Activated T-helper 9 cell treated with anti-CD3 and anti-CD28 coated beads, Interleukin-2, amount 50 U/mL, for 16 hours (primary cell): ENCODE measurements at regions not wholly inside any gene's neighbourhood (a gene's known extent, or its start where the extent isn't known, plus 50 kb on each side); places are given as distances from the start of the nearest gene placed in this dataset.
A peak's percentile ranks its signal among the peaks of the same experiment; 100 is the strongest.

ENCODE experiments used
- DNase-seq: peaks from one replicate; pipeline ENCODE4 v3.0.0-alpha.2; 2020; ENCODE audit warnings: low read depth

DNA sequence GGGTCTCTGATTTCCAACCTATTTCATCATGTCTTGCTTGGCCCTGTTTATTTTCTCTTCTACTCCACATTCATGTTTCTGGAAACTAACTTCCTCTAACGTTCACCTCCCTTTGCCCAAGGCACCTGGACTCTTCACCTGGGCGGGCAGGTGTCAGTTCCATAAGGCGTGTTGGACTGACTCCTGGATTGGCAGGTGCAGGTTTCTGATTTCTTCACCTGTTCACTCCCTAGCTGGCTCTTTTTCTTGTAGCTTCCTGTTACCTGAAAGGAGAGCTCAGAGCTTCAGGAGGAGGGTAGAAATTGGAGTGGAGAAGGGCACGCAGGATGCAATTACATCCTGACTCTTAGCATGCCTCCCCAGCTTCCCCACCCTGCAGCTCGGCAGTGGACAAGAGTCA lies 350.8 kb upstream of the KLF3 start:
- no peak for DNase-seq

DNA sequence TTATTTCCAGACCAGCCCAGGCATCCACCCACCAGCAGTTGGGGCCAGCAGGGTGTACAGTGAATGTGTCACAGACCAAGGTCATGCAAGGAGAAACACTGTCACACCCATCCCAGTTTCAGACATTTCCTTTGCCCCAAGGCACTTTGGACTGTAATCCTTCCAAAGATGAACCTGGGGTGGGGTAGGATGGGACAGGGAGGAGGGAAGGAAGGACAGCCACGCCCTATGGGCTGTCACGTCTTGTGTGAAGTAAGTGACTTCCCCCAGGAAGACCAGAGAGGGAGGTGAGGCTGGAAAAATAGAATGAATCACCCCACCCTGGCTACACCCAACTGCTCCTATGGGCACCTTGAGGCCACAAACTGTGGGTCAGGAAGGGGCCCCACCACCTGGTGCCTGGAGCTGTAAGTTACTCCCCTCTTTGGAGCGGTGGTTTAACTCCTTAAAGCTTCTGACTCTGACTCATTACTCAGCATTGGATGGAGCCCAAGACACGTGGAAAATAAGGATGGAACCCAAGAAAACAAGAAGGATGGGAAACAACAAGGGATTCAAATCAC lies 349.9 kb upstream of the KLF3 start:
- DNase-seq = no peak

DNA sequence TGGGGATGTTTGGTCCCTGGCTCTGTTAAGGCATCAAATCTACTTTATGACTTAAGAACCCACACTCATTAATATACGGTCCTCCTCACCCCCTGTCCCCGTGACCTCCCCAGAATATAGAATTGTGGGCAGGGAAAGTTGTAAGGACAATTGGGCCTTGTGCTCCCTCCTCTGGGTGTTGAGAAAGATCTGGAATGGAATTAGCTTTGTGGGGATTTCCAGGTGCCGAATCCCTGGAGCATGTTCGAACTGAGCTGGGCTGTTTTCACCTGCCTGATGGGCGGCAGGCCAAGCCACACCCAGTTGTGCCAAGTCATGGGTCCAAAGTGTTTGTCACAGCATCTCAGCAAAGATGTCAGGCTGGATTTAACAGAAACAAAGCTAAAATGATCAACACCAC lies 349.3 kb upstream of the KLF3 start:
- no peak for DNase-seq

- DNase-seq = no peak
These were observed 348.7 kb upstream of the KLF3 start for GRCh38 chr4:38315286-38315685.

GRCh38 chr4:38316045-38316444 lies 348.0 kb upstream of the KLF3 start:
- no peak for DNase-seq

DNA sequence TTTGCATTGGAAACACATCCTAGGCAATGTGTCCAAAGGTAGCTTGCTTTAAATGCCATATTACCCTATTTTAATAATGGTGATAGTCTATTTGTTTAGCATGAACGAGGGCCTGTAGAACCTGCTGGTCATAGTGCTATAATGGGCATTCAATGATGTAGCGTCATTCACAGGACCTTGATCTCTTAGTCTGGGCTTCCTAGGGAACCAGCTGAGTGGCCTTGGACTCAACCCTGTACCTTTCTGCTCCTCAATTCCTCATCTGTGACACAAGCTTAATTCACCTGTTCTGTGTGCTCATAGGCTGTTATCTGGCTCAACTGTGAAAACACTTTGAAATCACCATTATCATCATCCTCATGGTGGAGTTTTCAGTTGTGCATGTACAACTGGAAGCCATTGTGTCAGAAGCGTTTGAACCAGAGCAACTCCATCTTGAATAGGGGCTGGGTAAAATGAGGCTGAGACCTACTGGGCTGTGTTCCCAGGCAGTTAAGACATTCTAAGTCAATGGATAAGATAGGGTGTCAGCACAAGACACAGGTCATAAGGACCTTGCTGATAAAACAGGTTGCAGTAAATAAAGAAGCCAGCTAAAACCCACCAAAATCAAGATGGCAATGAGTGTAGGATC lies 346.8 kb upstream of the KLF3 start:
- no peak for DNase-seq

- peak; percentile 64 for DNase-seq
These were observed 345.1 kb upstream of the KLF3 start for GRCh38 chr4:38318737-38319455.

DNA sequence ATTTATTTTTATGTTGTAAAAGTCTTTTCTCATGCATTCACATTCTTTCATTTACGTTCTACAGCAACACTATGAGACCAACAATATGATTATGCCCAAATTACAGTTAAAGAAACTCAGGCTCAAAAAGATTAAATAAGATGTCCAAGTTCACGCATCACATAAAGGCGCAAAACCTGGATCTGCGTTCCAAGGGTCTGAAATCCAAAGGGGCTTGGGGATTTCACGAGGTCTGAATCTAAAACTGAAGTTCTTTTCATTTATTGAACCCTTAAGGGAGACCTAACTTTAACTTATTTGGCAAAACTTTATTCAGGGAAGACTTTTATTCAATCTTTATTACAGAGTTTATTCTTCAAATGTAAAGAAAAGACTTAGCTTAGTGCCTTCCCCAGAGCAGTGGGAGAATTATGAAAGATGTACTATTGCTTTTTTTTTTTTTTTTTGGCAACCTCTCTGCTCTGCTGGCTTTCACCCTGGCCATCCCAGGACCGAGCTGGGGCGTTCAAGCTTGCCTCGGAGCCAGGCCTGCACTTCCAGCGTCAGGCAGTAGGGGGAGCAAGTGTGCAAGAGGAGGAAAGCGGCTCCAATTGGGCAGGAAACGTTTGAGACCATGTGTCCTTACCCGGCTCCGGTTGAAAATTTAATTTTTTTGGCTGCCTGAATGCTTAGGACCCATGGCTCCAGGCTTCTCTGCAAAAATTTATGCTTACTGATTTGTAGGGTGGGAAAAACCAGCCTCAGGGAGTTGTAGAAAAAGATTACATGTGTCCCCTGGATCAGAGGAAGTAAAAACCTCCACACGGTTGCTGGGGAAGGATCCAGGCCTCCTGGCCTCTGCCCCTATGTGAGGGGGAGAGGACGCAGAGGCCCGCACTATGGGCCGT lies 344.3 kb upstream of the KLF3 start:
- peak; percentile 86 for DNase-seq

GRCh38 chr4:38320343-38320695 lies 343.7 kb upstream of the KLF3 start:
- no peak for DNase-seq

GRCh38 chr4:38320833-38321232 lies 343.2 kb upstream of the KLF3 start:
- no peak for DNase-seq

DNA sequence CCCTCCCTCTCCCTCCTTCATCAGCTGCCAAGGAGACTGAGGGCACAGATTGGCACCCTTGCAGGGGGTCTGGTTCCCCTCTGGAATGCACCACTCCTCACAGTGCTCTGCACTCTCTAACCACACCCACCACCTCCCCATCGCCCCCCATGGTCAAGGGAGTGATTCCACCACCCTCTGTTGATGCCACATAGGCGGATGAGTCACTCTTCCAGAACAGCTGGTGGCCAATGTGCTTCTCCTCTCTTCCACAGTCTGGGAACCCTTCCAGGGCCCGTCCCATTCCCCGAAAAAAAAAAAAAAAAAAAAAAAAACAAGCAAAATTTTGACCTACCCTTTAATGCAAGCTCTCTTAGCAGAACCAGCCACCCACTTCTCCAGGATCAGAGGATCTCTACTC lies 341.3 kb upstream of the KLF3 start:
- DNase-seq = no peak

GRCh38 chr4:38323141-38323641 lies 340.8 kb upstream of the KLF3 start:
- DNase-seq = no peak

DNA sequence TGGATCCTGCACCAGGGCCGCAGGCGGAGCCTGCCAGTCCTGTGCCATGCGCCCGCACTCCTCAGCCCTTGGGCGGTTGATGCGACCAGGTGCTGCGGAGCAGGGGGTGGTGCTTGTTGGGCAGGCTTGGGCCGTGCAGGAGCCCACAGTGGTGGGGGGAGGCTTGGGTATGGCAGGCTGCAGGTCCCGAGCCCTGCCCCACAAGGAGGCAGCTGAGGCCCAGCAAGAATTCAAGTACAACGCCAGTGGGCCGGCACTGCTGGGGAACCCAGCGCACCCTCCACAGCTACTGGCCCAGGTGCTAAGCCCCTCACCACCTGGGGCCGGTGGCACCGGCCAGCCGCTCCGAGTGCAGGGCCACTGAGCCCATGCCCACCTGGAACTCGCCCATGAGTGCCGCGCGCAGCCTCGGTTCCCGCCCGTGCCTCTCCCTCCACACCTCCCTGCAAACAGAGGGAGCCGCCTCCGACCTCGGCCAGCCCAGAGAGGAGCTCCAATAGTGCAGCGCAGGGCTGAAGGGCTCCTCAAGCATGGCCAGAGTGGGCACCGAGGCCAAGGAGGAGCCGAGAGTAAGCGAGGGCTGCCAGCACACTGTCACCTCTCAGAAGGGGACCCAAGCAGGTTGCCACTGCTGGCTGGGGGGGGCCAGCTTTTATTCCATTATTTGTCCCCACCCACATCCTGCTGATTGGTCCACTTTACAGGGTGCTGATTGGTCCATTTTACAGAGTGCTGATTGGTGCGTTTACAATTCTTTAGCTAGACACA lies 339.0 kb upstream of the KLF3 start:
- no peak for DNase-seq

- DNase-seq = no peak
These were observed 338.4 kb upstream of the KLF3 start for GRCh38 chr4:38325629-38325913.

DNA sequence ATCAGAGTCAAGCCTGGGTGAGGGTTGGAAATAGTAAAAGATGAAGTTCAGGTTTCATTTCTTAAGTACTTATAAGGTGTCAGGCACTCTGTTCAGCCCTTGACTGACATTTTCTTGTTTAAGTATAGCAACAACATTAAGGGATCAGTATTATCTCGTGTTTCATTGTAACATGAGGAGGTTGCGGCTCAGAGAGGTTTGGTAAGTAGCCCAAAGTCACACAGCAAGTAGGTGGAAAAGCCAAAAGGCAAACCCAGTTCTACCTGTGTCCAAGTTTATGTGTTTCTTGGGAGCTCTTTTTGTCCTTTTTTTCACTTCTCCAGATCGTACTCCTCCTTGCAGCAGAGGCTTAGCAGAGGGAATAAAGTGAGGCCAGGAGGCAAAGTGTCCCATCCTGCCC lies 337.5 kb upstream of the KLF3 start:
- no peak for DNase-seq

DNA sequence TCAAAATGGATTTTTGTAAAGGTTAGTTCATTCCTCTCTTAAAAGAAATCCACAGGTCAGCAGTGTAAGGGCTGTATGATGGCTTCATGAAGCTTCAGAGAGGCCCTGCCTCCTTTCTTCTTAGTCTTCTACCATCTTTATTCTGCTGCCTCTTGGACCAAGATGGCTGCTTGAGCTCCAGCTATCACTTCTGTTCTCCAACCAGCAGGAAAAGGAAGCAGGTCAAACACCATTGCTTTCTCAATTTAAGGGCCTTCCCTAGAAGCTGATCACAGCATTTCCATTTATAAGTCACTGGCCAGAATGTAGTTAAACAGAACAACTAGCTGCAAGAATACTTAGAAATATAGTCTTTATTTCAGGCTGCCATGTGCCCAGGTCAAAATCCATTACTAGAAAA lies 336.8 kb upstream of the KLF3 start:
- DNase-seq = no peak

- no peak for DNase-seq
These were observed 334.8 kb upstream of the KLF3 start for GRCh38 chr4:38328989-38329729.

GRCh38 chr4:38330321-38330720 lies 333.7 kb upstream of the KLF3 start:
- no peak for DNase-seq

DNA sequence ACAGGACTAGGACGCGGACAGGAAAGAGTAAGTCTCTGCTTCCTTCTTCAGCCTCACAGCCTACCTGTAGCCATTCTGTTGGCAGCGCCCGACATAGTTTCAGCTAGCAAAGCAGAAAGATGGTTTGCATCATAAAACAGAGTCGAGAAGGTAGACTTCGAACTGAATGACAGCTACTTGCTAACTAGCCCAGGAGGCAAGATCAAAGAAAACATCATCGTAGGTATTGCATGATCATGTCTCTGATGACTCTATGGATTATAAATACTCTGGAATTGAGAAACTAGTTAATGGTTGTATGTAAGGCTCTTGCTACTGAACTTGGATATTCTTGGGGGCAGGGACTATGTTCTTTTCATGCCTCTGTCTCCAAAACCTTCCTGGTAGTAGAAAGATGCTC lies 333.1 kb upstream of the KLF3 start:
- no peak for DNase-seq

GRCh38 chr4:38332699-38333098 lies 331.3 kb upstream of the KLF3 start:
- DNase-seq = no peak

GRCh38 chr4:38333219-38333618 lies 330.8 kb upstream of the KLF3 start:
- DNase-seq = no peak
